D721Med (cell line): ENCODE measurements at regions not wholly inside any gene's neighbourhood (a gene's known extent, or its start where the extent isn't known, plus 50 kb on each side); places are given as distances from the start of the nearest gene placed in this dataset.

ENCODE experiments used
- DNase-seq: peaks from one replicate; pipeline ENCODE4 v3.0.0; 2011; ENCODE audit warnings: low spot score; ENCODE audit not compliant: insufficient read length
- FAIRE-seq: peaks from 2 replicates; lab custom pipeline; 2011; peaks lifted over from hg19 to GRCh38; lab: Jason Lieb, UNC
- TF ChIP-seq, protein P1 (sequence below): IDR thresholded peaks from 2 replicates; pipeline ENCODE4 v1.5.1; 2012; ENCODE audit warnings: mild to moderate bottlenecking, control low read depth; ENCODE audit not compliant: insufficient read depth; ENCODE audit errors: missing control alignments

DNA sequence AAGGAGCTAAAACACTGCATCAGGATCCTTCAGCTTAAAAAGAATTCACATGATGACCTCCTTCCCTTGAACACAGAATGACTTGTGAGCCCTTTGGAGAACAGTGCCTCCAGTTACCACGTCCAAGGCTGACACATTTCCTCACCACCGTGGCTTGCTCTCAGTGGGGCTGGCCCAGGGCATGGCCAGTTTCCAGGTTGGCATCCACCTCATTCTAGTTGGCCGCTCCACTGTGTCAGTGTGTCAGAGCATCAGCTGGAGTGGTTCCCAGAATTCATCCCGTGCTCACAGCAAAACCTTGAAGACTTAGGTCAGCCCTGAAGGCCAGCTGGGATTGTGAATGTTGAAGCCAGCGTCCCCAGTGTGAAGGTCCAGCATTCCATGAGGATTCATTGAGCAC lies 158.5 kb downstream of the INSIG2 start:
- TF ChIP-seq, protein P1, sequence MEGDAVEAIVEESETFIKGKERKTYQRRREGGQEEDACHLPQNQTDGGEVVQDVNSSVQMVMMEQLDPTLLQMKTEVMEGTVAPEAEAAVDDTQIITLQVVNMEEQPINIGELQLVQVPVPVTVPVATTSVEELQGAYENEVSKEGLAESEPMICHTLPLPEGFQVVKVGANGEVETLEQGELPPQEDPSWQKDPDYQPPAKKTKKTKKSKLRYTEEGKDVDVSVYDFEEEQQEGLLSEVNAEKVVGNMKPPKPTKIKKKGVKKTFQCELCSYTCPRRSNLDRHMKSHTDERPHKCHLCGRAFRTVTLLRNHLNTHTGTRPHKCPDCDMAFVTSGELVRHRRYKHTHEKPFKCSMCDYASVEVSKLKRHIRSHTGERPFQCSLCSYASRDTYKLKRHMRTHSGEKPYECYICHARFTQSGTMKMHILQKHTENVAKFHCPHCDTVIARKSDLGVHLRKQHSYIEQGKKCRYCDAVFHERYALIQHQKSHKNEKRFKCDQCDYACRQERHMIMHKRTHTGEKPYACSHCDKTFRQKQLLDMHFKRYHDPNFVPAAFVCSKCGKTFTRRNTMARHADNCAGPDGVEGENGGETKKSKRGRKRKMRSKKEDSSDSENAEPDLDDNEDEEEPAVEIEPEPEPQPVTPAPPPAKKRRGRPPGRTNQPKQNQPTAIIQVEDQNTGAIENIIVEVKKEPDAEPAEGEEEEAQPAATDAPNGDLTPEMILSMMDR = no peak
- FAIRE-seq = no peak

DNA sequence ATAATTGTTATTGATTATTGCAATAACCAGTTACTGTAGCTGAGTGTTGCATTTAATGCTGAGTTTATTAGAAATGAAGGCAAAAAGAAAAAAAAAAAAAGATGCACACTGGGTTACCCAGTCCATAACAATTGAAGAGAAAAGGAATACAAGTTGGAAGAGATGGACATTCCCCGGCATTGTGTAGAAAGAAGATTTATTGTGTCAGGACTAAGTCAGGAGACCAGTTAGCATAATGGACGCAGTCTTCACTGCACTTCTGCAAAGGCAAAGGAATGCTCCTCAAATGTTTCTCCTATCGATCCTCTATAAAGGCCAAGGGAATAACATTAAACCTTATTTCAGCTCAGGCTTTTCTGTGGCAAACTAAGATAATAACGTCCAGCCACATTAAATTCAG lies 157.8 kb downstream of the INSIG2 start:
- no peak for DNase-seq
- TF ChIP-seq, protein P1 = no peak
- no peak for FAIRE-seq

More for the DNA sequence above, 158.5 kb downstream of the INSIG2 start:
- DNase-seq = no peak

DNA sequence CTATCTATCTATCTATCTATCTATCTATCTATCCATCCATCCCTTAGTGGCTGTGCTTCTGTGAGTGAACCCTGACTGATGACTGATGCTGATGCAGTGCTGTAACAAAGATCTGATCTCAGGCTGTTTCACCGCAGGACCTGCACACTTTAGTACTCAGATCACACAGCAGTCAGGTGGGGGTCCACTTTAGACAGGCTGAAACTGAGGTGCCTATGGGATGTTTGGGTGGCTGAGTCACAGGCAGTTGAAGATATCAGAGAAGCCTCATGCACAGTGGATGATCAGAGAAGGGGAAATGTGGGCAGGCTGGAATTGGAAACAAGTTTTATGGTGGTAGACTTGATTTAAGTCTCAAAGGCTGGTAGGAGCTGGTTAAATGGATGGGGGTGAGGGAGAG lies 156.4 kb downstream of the INSIG2 start:
- FAIRE-seq = no peak
- no peak for DNase-seq
- TF ChIP-seq, protein P1 = no peak

DNA sequence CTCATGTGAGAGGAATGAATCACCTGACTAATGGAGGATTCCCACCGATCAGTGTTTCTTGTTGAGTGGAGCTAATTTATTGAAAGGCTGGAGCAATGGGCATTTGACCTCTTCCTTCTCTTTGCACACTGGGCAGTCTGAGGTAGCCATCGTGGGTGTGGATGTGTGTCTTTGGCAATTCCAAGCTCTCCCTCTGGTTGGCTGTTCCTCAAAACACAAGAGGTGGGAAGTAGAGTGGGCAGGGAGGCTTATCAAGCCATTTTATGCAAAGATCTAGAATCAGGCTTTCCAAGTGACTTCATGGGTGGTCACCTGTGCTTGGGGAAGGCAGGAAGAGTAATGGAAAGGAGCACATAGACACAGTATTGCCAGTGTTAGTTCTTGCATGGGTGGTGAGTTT lies 154.8 kb downstream of the INSIG2 start:
- no peak for DNase-seq
- TF ChIP-seq, protein P1 = no peak
- no peak for FAIRE-seq

DNA sequence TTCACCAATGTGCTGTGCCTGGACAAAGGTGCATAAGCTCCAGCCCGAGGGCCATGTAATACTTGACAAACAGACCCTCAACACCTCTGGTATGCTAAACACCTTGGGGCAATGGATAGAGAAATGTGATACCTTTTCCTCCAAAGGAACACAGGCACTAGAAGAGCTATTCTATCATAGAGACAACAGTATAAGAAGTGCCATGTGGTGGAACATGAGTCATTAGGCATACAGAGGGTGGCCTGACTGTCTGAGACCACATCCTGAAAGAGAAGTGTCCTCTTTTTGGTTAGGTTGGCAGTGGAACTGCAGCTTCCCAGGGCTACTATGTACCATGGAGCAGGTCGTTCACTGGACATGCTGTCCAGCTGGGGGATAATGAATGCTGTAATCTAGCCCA lies 153.9 kb downstream of the INSIG2 start:
- TF ChIP-seq, protein P1 = no peak
- FAIRE-seq = no peak
- no peak for DNase-seq

DNA sequence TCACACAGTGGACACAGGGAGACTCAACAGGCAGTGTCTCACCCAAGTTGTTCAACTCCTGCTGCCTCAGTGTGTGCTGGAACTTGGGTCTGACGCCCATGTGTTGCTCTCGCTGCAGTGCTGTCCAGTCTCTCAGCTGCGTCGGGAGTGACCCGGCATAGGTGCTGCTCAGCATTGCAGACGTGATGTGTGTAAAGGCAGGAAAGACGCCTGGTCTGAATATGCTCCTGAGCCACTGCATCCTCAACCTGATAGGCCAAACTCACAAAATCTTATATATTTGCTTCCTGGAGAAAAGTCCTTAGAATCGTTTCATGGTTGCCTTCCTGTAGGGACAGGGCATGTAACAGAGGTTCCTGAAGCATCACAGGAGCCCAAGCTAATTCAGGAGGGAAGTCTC lies 152.9 kb downstream of the INSIG2 start:
- FAIRE-seq (no peak), DNase-seq (no peak)
- TF ChIP-seq, protein P1 = no peak

DNA sequence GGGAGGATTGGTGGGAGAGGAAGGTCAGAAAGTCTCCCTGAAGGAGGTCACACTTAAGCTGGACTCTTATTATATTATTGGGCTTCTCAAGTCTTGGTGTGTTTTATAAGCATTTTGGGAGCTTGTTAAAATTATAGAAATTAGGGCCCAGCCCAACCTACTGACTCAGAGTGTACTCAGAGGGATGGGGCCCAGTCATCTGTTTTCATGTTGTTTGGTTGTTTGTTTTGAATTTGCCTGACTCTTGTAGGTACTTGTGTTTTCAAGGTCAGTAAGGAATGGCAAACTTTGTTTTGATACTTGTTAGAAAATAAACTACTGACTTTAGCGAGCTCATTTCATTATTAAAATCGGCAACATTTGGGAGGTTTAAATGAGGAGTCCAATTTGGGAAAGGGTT lies 152.0 kb downstream of the INSIG2 start:
- FAIRE-seq = no peak
- DNase-seq = no peak
- TF ChIP-seq, protein P1 = no peak
